AG09309 (cell line): ENCODE measurements at regions not wholly inside any gene's neighbourhood (a gene's known extent, or its start where the extent isn't known, plus 50 kb on each side); places are given as distances from the start of the nearest gene placed in this dataset.

ENCODE experiments used
- DNase-seq: peaks from one replicate; pipeline ENCODE4 v3.0.0-alpha.2; 2010; ENCODE audit warnings: low read depth
- H3K4me3 ChIP-seq: 2 replicates; pipeline ENCODE4 v1.5.1; 2011; ENCODE audit warnings: mild to moderate bottlenecking, low read depth, low read length, moderate library complexity; ENCODE audit not compliant: control insufficient read depth
- TF ChIP-seq, protein P1 (sequence below): IDR thresholded peaks from 2 replicates; pipeline ENCODE4 v1.5.1; 2011; ENCODE audit warnings: mild to moderate bottlenecking, low read depth, low read length, inconsistent platforms; ENCODE audit not compliant: insufficient read depth, control insufficient read depth; ENCODE audit errors: missing control alignments

DNA sequence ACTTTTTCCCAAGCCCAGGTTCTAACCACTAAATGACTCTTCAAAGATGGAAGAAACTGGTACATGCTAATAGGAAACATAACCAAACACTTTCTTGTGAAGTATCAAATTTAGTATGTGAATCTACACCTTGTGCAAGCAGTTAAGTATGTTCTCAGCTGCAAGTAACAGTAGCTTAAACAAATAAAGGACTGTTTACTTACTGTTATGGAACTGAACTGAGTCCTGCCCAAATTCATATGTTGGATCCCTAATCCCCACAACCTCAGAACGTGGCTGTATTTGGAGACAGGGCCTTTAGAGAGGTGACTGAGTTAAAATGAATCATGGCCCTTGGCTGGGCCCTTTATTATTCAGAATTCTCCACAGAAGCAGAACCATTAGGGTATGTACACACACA is 178.7 kb downstream of the KDR start:
- H3K4me3 ChIP-seq = no peak overlapping the region
- DNase-seq = no peak

DNA sequence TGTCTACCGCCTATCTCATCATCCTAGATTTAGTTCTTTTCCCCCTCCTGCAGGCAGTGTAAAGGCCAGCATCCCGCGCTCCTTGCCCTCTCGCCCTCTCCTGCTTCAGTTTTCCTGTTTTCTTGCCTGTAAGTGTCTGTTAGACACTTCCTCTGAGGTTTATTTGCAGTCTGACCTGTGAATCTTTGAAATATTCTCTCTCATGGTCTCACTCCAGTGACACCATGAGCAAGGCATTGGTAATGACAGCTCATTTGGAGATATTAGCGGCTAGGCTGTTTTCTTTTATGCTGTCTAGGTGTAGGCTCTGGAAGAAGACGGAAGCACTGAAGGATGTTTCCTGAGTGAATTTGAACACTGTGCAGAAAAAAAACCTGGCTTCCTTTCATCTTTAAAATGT is 179.6 kb downstream of the KDR start:
- no peak overlapping the region for H3K4me3 ChIP-seq
- DNase-seq = no peak
- TF ChIP-seq, protein P1, sequence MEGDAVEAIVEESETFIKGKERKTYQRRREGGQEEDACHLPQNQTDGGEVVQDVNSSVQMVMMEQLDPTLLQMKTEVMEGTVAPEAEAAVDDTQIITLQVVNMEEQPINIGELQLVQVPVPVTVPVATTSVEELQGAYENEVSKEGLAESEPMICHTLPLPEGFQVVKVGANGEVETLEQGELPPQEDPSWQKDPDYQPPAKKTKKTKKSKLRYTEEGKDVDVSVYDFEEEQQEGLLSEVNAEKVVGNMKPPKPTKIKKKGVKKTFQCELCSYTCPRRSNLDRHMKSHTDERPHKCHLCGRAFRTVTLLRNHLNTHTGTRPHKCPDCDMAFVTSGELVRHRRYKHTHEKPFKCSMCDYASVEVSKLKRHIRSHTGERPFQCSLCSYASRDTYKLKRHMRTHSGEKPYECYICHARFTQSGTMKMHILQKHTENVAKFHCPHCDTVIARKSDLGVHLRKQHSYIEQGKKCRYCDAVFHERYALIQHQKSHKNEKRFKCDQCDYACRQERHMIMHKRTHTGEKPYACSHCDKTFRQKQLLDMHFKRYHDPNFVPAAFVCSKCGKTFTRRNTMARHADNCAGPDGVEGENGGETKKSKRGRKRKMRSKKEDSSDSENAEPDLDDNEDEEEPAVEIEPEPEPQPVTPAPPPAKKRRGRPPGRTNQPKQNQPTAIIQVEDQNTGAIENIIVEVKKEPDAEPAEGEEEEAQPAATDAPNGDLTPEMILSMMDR = no peak

More for the DNA sequence above, 178.7 kb downstream of the KDR start:
- TF ChIP-seq, protein P1 = no peak

DNA sequence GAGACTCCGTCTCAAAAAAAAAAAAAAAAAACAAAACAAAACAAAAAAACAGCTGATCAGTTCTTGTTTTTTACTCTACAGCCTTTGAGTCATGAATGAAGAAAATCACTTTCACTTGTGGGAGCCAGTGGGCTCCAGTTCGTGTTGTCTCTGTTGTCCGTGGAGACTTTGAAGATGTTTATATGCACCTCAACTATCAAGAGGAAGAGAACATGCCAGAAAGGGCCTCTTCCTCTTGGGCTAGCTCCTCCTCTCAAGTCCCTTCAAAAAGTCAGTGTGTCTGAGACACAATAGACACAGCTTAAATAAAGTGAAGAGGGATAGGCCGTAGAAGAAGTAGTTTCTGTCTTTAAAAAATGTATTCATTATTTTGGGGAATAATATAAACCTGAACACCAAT is 182.7 kb downstream of the KDR start:
- TF ChIP-seq, protein P1 = no peak
- no peak for DNase-seq
- H3K4me3 ChIP-seq = no peak overlapping the region

DNA sequence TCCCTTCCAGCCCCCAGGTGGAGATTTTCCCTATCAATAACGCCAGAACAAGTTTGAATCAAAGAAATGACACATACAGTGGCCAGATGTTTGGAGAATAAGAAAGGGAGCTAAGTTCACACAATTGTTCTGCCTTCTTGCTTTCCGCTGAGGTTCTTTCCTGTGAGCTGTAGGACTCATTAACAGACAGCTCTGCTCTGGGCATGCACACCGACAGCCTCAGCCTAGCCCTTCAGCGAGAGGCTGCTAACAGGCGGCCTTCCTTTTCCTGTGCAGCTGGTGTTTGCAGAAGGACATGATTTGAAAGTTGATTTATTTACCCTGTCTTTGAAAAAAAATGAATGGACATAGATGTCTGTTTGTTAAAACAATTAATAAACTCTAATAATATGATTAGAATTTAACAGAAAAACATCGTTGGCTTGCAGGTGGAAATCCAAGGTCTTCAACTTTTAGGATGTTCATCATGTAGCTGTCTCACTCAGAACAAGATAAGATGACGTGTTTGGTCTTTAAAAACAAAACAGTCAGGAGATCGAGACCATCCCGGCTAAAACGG is 183.3 kb downstream of the KDR start:
- TF ChIP-seq, protein P1 = no peak
- no peak overlapping the region for H3K4me3 ChIP-seq
- no peak for DNase-seq

DNA sequence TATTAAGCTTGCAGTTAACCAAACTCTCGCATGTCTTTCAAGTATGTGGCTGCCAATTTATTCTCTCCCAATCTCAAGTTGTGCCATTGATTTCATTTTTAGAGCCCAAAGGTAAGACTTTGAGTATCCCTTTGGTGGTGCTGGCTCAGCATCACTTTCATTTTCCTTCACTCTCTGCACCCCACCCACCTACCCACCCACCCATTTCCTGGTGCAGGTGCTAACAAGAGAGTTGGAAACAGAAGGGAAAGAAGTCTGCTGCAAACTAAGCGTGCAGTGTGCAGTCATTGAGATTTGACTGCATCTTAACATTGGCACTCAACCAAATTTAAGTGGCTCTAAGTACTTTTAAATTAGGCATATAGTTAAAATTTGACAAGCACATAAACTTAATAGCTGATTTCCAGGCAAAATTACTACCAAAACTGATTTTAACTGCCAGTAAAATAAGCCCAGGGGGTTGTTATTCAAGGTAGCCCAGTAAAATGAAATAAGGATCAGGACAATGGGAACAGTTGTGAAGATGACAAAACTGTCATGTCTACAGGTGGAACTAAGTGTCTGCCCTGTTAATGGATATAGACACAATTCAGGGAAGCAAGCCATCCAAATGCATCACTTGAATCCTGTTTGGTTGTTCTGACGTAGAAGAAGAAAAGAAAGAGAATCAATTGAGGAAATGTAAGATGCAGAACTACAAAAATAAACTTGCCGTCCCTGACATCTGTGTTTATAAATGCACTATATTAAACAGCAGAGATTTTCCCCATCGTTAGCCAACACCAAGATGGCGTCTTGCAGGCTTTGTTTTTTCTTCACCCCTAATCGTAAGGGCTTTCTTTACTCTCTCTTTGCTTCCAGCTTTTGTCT is 184.2 kb downstream of the KDR start:
- no peak overlapping the region for H3K4me3 ChIP-seq
- DNase-seq = no peak
- TF ChIP-seq, protein P1 = no peak

DNA sequence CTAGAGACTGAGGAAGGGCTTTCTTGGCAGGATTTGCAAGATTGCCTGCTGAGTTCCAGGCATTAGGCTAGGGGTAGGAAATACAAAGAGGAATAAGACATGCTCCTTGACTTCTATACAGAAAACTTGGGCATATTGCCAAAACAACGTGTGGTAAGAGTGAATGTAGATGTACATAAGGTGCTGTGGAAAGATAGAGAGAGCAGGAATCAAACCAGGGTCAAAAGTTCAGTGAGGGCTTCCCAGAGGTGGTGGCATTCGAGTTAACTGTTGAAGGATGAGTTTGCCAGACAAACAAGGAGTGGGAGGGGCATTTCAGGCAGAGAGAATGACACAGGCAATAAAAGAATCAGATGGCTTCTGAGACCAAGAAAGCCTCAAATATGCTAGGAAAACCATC is 187.9 kb downstream of the KDR start:
- no peak for DNase-seq
- TF ChIP-seq, protein P1 = no peak
- H3K4me3 ChIP-seq = no peak overlapping the region

DNA sequence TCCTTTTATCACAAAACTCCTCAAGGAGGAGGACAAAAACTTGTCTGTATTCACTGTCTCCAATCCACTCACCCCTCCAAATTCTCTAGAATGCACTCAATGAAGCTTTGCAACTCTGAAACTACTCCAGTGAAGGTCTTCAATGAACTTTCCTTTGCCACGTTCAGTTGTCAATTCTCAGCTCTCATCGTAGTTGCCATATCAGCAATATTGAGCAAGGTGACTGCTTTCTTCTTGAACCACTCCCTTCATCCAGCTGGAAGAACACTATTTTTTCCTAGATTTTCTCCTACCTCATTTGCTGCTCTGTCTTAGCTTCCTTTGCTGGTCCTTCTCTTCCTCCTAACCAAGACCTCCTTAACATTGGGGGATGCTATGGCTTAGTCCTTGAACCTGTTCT is 191.8 kb downstream of the KDR start:
- no peak for DNase-seq
- no peak overlapping the region for H3K4me3 ChIP-seq
- TF ChIP-seq, protein P1 = no peak
